GM18519 (cell line): ENCODE measurements at regions not wholly inside any gene's neighbourhood (a gene's known extent, or its start where the extent isn't known, plus 50 kb on each side); places are given as distances from the start of the nearest gene placed in this dataset.

ENCODE experiments used
- ATAC-seq: cut with Tn5 transposase; IDR thresholded peaks from one replicate; pipeline ENCODE4 v1.9.1; 2021; ENCODE audit warnings: mild to moderate bottlenecking, moderate library complexity; ENCODE audit not compliant: unreplicated experiment, low FRiP score

DNA sequence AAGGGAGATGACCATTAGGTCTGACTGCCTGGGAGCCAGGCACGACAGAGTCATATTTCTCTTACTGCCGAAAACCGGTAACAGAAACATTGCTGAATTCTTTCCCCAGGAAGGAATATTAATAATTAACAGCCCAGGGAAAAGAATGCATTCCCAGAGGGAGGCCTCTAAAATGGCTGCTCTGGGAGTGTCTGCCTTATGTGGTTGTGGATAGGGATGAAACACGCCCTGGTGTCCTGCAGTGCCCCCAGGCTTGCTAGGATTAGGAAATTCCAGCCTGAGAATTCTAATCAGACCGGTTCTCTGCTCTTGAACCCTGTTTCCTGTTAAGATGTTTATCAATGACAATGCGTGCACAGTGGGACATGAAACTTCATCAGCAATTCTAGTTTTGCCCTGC is 226.7 kb downstream of the GPAM start:
- no peak for ATAC-seq

DNA sequence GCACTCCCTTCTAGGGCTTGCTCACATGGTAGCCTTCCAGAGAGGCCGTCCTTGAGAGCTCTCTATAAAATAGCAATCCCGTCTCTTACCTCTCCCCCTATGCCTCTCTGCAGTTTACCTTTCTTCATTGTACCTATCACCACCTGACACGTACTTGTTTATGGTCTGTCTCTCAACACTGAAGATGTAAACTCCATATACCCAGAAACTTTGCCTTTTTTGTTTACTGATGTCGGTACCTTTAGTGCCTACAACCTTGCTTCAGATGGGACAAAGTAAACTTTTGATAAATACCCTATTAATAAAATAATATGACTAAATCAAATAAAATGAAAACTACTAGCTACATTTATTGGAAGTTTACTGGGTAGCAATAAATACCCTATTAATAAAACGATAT is 220.6 kb downstream of the GPAM start:
- ATAC-seq, result no peak

DNA sequence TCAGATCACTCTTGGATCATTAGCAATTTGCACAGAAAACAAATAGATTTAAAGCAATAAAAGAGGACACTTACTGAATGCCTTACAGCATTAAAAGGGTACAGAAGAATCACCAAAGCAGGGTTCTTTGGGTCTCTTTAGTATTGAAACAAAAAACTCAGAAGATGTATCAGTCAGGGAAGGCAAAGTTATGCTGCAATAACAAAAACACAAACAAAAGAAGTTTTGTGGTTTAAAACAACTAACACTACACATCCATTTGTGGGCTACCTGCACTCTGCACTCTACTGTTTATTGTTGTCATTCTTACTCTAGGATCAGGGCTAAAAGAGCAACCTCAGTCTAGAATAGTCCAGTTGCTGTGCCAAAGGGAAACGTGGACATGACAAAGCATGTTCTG is 216.4 kb downstream of the GPAM start:
- ATAC-seq, result no peak

DNA sequence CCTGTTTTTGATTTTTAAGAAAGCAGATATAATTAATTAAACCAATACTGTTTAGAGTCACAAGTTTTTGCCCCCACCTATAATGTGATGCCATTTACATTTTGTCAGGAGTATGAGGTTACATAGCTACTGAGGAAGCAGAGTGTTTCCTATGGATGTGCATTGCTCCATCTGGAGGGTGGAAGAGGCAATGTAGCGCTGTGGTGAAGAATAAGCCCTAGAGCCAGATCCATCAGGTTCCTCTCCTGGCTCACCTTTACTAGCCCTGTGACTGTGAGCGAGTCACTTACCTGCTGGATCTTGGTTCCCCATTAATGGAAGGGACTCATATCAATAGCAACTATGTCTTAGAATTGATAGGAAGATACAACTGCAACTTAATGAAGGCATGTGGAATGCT is 216.0 kb downstream of the GPAM start:
- ATAC-seq, result no peak

DNA sequence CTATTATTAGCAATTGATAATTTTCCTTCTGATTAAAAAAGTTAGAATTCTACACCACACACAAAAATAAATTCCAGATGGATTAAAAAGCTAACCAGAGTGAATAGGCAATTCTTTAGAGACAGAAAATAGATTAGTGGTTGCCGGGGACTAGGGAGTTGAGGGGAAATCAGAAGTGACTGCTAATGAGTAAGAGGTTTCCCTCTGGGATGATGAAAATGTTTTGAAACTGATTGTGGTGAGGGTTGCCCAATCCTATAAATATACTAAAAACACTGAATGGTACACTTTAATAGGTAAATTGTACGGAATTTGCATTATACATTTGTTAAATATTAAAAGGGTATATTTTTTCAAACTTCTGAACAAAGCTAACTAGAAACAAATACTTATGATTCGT is 214.9 kb downstream of the GPAM start:
- no peak for ATAC-seq

DNA sequence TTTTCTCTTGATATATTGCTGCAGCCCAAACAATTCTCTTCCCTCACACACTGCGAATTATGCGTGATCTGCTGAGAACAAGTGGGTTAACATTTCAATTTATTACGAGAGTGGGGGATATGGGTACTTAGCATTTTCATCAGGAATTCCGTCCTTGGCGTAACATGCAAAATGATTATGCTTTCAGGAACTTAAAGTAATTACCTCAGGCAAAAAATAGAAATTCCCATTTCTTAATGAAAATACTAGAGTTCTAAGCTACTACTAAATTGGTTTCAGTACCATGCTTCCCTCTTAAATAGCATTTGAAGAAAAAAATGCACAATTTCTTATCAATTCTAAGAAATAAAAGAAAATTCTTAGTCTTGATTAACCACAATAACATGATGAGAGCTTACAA is 213.5 kb downstream of the GPAM start:
- ATAC-seq, result no peak

DNA sequence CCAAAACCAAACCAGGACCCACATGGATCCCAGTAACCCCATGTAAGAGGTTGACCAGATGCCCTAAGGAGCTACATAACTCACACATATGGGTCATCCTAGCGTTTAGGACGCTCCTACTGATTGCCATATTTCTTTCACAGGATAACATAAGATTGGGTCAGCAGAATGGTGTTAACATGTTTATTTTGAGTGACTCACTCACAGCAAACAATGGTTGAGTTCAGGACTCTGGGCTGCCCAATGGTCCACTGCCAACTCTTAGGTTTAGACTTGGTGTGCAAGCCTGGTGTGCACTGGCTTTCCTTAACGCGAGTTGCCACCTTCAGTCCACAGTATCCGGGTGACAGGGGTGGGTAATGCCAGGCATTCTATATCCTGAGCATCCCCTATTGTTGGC is 211.5 kb downstream of the GPAM start:
- no peak for ATAC-seq

DNA sequence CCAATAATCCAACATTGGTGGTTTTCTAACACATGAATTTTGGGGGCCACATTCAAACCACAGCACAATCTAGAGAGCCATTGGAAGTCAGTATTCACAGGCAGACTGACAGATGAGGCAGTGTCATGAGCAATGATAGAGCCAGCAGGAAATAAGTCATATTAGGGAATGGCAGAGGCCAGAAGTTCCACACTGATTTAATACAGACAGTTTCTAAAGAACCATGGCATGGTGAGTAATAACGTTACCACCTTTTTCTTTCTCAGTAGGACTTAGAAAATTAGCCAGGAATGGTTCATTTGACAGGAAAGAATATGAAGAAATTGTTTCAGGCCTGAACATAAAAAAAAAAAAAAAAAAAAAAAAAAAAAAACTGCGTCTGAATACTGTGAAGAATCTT is 210.3 kb downstream of the GPAM start:
- no peak for ATAC-seq

DNA sequence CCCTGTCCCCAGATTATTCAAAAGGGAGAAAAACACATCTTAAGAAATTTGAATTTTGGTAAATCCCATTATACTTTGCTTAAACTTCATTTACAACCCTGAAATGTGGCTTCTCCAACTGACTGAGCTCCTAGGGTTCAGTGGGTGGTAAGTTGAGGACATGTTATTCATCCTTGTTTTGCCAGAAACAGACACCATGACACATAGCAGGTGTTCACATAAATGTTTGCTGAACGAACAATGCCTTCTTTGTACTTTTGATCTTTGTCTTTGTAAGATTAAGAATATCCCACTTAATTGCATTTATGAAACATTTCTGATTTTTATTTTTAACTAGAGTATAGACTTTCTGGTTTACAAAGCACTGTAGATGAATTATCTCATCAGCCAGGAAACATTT is 209.7 kb downstream of the GPAM start:
- ATAC-seq, result no peak

DNA sequence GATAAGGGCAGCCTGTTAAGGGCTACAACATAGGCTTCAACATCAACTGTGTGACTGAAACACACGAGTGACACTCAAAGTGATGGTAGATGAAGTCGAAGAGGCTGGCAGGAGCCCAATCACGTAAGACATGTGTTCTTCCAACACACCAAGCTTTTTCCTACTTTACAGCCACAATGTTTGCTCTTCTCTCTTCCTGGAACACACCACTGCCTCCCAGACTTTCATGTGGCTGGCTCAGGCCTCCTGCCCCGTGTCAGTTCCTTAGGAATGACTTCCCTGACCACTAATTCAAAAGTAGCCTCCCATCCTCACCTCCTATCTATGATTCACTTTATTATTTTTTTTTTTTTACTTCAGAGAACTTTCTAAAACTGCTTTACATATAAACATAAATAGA is 209.2 kb downstream of the GPAM start:
- no peak for ATAC-seq

DNA sequence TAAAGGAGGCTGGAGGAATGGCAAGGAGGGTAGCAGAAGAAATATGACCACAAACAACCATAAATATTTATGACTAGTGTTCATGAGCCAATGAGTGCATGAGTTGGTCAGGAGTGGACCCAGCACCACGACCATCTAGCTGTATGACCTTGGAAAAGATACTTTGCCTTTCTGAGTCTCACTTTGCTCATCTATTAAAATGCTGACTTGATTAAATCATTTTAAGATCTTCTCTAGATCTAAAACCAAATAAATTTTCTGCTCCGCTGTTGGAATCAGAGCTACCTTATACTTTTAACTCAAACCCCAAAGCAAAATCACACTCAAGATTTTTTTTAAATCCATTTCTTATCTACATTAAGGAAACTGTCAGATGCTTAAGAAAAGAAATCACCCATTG is 207.0 kb downstream of the GPAM start:
- no peak for ATAC-seq

DNA sequence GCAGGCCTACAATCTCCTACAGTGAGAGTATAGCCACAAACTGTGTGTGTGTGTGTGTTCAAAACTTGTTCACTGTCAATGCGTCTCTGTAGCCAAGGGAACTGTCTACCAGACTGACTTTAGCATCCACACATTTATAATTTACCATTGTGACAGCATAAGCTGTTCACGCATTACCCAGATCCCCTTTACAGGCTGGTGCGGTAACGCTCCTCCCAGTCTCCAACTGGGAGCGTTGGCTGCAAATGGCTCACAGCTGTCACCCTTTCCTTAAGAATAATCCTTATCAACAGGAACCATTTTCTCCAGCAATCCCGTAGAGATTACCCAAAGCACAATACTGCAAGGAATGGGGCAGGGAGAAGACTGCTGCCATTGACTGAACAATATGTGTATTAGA is 199.5 kb downstream of the GPAM start:
- ATAC-seq, result no peak

DNA sequence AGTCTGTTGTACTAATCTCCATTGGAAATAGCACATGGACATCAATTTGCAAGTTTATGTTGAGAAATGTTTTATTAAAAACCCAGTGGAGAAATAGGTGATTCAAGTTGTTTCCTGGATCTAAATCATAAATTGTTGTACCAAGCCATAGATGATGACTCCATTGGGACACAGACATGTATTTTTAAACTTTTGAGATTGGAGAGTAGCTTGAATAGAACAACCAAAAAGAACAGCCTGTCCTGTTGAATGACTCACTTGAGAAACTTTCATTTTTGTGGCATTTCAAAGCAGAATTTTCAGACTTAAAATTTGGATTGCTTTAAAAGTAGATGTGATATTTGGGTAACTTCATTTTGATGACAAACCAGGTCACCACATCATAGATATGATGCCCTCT is 197.5 kb downstream of the GPAM start:
- no peak for ATAC-seq

DNA sequence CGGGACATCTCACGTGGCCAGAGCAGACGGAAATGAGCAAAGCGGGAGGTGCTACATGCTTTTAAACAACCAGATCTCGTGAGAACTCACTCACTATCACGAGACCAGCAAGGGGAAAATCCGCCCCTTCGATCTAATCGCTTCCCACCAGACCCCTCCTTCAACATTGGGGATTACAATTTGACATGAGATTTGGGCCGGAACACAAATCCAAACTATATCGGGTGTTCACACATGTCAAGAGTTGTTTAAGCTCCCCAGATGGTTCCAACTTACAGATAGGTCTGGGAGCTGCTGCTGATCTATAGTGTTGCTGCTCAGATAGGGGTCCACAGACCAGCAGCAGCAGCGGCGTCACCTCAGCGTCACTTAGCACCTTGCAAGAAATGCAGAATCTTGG is 194.9 kb downstream of the GPAM start:
- no peak for ATAC-seq

DNA sequence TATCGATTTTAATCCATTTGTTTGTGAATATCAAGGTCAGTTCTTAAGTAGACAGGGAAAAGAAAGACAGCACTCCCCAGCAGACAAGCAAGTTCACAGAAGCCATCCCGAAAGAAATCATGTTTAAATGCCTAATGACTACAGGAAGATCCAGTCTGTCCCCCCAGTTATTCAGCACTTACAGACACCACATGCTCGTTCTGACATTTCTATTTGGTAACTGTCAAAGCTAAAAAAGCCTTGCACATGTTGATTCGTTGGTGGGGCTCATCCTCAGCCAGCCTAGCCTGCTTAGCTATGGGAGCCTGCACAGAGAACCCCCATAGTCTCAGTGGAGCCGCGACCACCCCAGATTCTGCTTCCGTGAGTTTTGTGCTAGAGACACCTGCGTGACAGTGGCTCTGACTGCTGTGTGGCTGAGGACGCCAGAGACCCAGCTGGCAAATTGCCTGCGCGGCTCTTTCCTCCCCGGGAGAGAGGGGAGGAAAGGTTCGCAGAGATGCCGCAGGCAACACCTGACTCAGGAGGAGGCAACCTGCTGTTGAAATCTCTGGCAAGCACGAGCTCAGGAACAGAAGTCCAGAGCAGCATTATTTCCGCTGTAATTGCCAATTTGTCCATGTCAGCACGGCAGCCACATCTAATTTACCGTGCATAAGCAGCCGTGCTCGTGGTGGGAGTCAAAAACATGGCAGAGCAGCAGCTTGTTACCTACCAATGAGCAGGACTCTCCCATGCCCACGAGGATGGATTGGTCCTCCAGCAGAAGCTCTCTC is 194.2 kb downstream of the GPAM start:
- ATAC-seq, result no peak

DNA sequence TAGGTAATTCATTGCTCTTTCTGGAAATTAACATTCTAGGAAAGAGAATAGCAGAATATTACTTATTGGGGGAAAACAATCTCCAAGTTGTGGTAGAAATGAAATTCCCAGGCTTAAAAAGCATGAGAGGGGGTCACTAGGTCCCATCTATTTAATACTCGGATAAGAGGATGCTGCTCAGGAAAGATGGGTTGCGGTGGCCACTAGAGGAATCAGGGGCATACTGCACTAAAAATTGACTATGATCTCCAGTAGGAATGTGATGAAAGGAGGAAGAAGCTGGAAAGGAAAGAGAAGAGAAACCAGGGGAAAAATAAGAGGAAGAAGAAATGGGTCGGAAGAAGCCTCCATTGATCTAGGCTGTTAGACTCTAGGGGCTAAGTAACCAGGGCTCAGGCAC is 192.8 kb downstream of the GPAM start:
- no peak for ATAC-seq

DNA sequence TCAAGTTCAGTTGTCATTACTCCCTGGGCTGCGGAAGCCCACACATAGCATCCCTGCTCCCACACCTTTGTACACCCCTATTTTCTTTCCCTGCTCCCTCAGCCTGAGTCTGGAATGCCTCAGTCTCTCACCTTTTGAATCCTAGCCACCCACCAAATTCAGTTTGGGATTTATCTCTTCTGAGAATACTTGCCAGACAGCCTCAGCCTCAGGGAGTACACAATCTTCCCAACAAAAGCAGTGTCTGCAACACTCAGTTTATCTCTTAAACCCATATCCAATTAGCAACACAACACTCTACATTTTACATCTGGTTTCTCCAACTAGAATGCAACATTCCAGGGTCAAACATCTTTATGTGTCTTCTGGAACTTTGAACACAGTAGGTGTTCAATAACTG is 190.2 kb downstream of the GPAM start:
- ATAC-seq, result no peak

DNA sequence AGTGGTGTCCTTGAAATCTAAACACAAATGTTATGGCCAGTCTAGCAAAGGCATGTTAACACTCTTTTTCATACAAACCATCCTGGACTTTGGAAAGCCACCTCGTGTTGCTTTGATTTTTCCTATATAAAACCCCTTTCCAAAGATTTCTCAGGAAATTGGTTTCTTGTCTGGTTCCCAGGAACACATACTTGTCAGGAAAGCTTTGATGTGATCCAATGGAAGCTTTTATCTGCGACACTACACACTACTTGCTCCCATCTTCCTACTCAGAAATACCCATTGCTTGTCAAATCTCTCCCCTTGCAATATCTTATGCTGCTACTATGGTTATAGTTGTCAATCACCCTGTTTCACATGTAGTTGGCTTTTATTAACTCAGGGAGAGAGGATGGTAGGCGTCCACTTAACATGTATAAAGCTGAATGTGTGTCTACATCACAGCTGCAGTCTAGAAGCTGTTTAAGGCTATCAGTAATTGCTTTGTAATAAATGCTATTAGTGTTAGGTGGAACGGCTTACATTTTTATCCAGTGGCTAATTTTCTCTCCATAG is 189.6 kb downstream of the GPAM start:
- no peak for ATAC-seq

DNA sequence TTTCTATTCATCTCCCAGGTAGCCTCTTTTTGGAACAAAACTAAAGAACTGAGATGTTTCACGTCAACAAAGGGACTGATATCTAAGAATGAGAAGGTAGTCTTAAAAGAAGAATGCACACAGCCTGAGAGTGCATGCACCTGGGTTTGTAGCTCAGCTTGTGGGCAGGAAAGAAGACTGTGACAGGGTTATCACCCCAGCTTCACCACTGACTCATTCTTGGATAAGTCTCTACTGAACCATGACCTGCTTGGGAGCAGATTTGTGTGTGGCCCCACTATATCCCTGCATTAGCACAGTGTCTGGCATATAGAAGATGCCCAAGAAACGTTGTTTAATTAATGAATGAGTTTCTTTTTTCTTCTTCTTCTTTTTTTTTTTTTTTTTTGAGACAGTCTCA is 187.5 kb downstream of the GPAM start:
- peak; percentile 98 for ATAC-seq

DNA sequence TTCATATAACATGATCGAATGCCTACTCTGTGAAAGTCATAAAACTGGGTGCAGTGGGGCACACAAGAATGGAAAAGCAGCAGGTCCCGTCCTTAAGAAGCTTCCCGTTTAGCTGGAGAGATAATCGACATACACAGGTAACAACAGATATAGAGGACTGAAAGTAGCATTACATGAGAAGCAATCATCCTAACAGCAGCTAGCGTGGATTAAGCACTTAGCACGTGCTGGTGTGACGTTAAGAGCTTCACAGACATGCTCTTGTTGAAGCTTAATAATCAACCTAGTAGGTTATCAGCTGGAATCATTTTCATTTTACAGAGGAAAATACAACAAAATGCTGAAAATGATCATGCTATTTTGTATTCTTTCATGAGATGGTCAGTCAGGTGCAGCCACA is 184.8 kb downstream of the GPAM start:
- no peak for ATAC-seq

DNA sequence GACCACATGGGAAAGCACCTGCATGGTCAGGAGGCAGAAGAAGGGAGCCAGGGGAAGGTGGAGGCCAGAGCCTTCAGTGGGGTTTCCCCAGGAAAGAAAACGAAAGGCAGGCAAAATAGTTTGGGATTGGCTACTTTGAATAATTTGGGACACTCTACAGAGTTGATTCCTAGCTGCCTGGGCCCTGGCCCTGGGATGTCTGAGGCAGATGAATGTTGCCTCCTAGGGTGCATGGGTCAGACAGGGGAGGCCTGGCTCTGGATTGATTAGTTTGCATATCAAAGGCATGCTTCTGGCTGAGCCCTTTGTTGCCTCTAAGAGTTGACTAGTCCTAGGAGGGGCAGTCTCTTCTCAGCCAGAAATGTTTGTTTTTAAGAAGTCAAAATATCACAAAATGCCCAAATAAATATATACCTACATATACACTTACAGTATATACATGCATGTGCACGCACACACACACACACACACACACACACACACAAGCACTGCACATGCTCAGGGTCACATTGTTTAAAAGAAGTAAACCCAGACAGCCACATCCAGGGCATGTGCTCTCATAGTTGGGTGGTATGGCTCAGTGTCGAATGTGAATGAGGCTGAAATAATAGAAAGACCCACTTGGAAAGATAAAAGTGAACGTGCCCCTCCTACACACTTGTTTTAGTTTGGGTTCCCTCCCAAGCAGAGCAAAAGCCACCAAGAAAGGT is 184.2 kb downstream of the GPAM start:
- ATAC-seq, result no peak

DNA sequence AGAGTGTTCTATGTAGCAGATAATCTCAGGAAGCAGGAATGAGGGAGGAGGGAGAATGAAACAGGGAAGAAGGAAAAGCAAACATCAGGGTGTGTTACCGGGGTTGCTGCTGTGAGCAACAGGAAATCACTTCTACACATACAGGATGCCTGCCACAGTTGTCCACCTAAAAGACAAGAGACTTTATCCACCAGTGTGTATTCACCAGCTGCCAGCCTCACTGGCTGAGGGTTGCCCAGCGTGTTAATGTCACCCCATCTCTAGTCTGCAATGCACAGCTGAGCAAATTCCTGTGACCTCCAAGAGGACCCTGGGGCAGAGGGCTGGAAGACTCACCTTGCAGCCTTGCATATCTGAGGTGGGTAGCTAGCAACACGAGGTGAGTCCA is 183.7 kb downstream of the GPAM start:
- ATAC-seq, result no peak
